HG02763 (cell line): ENCODE measurements at regions not wholly inside any gene's neighbourhood (a gene's known extent, or its start where the extent isn't known, plus 50 kb on each side); places are given as distances from the start of the nearest gene placed in this dataset.
"Not testable (repeated sequence)": the region's sequence is repeated elsewhere in the genome, so short reads cannot be mapped to it uniquely, and the experiment has no call there.

Experiments
- ATAC-seq: cut with Tn5 transposase; IDR thresholded peaks from one replicate; pipeline ENCODE4 v1.9.1; 2021; ENCODE audit warnings: mild to moderate bottlenecking, moderate library complexity; ENCODE audit not compliant: unreplicated experiment

DNA sequence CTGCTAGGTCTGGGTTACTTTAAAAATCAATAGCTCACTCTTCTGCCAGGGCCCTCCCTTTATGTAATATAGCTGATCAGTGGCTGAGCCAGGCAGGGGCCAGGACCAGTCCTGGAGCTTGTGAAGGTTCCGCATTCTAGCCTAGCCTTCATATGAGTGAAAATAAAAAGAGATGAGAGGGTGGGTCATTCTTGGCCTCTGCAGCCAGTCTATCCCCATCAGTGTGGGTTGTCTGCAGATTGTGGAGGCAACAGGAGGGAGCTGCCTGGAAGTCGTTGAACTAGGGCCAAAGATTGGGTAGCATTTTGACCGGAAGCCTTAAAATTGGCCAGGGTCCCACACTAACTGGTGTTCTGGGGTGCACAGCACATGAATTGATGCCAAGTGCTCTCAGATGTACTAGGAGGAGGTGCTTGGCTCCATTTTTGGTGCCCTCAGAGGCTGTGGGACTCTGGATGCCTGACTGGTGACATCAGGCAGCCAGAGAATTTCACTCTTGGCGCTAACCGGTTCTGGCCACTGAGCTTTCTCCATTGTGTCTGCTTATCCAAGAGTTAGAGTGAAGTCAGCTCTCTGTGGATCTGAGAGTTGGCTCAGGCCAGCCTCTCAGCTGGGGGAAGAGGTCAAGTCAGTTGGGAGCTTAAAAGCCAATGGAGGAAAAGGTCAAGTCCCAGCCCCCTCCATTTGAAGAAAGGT lies 66.5 kb upstream of the IKBKE start:
- ATAC-seq = not testable (repeated sequence)

DNA sequence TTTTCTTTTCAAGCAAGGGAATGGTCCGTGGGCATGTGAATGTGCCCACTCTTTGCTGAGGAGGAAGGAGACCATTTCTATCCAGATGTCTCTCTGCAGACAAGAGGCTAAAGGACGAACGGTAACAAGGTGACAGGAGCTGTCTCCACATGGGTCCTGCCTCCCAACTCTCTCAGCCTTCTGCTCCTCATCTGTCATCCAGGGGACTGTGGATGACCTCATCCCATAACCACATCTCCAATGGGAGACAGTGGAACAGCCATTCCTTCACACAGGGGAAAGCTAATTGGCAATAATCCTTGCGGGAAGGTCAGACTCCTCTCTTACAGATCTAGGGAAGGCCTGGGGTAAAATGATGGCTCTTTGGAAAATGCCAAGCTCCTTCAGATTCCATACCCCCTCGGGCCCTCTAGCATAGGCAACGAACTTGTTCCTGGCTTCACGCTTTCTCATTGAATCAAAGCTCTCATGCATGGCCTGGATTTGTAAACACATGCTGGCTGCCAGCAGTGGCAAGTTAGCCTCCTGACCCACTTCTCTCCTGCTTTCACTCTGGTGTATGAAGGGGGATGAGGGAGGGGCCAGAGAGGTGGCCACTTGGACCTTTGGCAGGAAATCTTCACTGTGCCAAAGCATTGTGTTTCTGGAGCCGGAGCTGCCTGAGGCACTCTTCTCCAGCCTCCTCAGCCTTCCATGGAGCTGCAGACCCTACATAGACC lies 65.8 kb upstream of the IKBKE start:
- ATAC-seq = not testable (repeated sequence)

DNA sequence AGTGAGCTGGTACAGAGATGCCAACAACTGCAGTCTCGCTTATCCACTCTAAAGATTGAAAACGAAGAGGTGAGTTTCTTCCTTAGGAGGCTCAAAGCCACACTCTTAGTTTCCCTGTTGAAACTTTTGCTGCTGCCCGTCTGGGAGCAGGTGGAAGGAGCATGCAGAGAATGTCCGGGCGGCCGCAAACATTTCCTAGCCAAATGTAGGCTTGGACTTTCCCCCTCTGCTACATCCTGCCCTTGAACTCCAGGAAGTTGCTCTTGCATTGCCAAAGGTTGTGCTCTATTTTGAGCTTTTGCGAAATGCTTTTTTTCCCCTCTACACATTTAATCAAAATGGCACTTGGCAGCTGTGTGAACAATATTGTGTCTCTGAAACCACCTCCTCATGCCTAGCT lies 65.0 kb upstream of the IKBKE start:
- not testable (repeated sequence) for ATAC-seq

DNA sequence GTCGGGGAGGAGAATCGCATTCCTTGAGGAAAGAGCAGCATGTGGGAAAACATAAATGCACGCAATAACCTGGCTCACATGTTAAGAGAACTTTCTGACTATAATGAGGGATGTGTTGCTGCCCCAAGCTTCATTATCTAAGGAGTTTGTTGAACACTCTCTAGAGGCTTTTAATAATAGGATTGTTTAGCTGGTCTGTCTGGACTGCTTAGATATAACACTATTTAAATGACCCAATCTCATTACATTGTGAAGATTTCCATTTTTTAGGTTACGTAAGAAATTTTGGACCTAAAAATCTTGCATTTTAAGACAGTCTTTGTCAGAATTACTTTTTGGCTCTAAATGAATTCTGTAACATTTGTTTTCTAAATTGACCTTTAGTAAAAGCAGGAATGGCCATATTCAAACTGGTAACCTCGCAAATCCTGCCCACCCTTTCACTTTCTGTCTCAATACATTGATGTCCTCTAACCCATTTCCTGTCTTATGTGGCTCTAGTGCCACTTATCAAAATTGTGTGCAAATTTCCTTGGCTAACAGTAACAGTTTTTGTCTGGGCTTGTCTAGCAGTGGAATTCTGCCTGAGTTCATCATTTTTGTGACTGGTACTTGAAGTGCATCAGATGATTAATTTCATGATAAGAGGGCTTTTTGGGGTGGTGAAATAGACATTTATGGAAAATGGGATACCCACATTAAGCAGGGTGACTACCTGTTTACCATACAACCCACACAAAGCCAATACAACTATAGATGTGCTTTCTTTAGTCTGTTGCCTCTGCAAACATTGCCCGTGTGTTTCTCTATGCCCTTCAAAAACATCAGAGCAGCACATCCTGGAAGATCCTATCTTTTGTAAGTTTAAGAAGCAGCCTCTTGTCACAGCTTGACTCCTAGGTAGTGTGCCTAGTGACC lies 61.6 kb upstream of the IKBKE start:
- not testable (repeated sequence) for ATAC-seq

DNA sequence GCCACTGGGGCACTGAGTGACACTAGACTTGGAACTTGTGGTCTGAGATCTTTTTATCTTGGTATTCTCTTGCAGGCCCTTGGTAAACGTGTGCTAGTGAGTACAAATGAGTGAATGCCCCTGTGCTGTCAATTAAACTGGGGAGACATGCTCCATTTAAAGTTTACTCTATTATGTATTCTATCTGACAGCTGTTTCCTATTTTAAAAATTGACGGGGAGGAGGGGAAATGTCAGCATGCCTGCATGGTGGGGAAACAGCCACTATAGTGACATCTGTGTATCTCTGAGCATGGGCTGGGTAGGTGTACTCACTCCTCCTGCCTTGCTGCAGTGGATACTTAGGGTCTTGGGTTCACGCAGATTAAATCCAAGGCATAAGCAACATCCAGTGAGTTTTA lies 59.0 kb upstream of the IKBKE start:
- no peak for ATAC-seq

DNA sequence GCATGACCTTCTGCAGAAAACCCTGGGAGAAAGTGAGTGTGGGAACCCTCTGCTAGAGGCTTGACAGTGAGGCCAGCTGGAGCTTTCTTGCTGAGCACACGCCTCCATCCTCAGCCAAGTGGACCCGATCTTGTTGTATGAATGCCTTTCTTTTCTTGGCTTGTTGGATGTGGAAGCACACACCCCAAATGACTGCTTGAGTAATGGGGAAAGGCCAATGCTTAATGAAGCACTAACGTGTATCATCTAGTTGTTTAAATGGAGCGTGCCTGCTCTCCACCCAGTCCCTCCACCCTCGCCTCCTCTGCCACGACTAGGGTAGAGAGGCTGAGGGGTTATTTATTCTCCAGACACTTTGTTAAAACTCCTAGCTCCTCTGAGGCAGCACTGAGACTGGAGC lies 54.3 kb upstream of the IKBKE start:
- no peak for ATAC-seq

DNA sequence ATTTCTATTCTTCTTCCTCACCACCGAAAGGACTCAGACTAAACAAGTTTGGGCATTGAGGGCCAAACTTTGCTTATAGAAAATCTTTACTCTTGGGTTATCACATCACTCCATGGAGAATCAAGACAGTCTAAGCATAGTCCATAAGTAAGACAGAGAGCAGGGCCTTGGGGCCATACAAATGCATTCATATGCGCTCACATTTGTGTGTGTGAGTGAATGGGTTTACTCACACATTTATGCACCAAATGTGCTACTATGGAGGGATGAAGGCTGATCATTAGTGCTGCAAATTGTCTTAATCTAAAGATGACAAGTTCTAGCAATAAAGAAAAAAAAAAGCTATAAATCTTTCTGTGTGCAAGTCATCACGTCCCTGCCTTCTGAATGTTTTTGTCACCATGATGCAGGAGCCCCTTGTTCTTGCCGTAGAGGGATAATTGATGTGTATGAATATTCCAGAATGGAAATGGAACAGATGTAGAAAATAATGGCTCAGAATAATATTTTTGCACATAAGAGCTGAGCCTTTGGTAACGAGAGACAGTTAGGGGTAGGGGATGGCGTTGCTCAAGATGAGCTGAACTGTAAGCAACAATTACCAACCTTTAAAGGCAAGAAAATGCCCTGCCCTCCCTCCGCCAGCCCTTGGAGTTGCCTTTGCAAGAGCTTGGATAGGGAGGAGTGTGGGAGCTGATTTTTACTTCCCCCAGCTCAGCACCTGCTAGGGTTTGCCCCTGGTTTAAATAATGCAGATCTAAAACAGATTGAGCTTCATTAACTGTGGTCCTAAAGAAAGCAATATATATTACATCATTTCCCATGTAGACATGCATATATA lies 52.3 kb upstream of the IKBKE start:
- ATAC-seq = no peak

DNA sequence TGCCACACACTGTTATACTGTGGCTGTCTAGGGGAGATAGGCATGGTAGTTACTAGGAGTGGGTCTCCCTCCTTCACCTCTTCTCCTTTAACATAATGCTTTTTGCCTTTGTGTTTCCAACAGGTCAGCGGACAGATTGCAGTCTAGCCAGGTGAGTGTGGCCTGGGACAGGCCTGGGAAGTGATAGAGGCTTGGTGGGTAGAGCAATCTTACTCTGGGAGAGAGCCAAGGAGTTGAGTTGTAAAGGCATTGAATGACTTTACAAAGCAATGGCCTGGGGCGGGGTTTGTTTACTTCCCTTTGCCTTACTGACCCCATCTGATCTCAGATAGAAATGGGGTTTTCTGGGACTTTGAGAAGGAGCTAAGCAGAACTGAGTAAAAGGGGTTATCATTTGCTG lies 51.0 kb upstream of the IKBKE start:
- ATAC-seq = no peak

DNA sequence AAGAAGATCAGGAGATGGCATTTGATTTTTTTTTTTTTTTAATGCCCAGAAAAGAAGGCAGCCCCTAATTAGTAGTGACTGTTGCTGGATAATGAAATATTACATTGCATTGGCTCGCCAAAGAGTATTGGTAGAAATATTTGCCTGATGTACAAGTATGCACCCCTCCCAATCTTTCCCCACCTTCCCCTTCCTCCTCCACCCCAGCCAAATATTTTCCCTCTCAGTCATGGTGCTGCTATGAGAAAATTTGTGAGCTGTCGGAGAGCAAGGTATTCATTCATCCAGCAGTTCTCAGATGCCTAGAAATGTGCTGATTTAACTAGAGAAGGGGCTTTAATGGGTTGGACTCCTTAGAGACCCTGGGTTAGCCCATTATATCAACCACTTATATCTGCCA lies 50.5 kb upstream of the IKBKE start:
- ATAC-seq = no peak

DNA sequence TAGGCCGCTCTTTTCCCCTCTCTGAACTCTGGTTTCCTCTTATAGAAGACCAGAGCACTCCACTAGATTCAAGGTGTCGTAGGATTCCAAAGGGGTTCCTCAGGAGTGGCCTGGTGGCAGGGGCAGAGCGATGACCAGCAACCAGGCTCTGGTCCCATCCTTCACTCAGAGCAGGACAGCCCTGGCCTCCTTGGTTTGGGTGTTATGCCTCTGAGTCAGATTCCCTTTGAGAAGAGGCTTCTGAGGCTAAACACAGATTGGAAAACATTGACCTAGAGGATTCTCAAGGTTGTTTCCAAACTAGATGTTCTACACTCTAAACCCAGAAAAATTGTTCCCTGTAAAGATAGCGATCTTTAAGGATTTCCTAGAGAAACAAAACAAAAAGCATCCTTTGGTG lies 49.8 kb upstream of the IKBKE start:
- ATAC-seq = no peak
